Erythroblast (primary cell): ENCODE measurements at regions not wholly inside any gene's neighbourhood (a gene's known extent, or its start where the extent isn't known, plus 50 kb on each side); places are given as distances from the start of the nearest gene placed in this dataset.
"Not testable (repeated sequence)": the region's sequence is repeated elsewhere in the genome, so short reads cannot be mapped to it uniquely, and the experiment has no call there.

Experiments used
- GATA1 ChIP-seq: IDR thresholded peaks from 2 replicates; pipeline ENCODE4 v1.6.1; 2011; ENCODE audit warnings: low read depth, mild to moderate bottlenecking, control low read depth, low read length, moderate library complexity
- POLR2A ChIP-seq: IDR thresholded peaks from 2 replicates; pipeline ENCODE4 v1.6.1; 2011; ENCODE audit warnings: mild to moderate bottlenecking, low read length

- TF ChIP-seq POLR2A, GATA1: not testable (repeated sequence)
These were observed 388.4 kb upstream of the ARX start for GRCh38 chrX:25404163-25404562.
